Coronary artery (tissue), 2 donors: ENCODE measurements at regions not wholly inside any gene's neighbourhood (a gene's known extent, or its start where the extent isn't known, plus 50 kb on each side); places are given as distances from the start of the nearest gene placed in this dataset.

Source experiments
- DNase-seq: peaks from one replicate; pipeline ENCODE4 v3.0.0-alpha.2; 2017; ENCODE audit warnings: low spot score
- H3K27ac ChIP-seq, 2 donors: fragments of 200-600 bp; sonication (generic); one replicate each; pipeline ENCODE4 v1.5.1; 2016 to 2019
- H3K4me3 ChIP-seq: fragments of 200-600 bp; sonication (generic); 2 replicates; pipeline ENCODE4 v1.5.1; 2016; ENCODE audit warnings: mild to moderate bottlenecking, moderate library complexity
- TF ChIP-seq, protein P1 (sequence below): fragments of 200-600 bp; sonication (generic); IDR thresholded peaks from one replicate; pipeline ENCODE4 v1.5.1; 2019; ENCODE audit warnings: antibody characterized with exemption

DNA sequence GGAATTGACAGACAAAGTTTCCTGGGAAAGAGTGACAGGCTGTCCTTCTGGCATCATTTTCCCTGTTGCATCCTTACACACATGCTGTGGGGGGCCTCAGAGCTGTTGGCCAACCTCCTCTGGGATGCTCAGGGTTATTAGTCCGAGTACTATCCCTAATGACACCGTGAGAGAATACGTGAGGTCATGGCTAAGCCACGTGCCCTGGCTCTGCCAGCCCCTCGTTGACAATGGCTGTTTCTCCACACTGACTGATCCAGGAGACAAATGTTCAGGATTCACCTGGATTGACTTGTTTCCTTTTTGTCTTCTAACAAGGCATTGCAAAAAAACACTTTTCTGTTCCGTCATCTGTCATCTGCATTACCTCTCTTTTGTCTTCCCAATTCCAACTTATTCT, 604.6 kb downstream of the TFAP2A start:
- H3K4me3 ChIP-seq, result no peak overlapping the region
- TF ChIP-seq, protein P1, sequence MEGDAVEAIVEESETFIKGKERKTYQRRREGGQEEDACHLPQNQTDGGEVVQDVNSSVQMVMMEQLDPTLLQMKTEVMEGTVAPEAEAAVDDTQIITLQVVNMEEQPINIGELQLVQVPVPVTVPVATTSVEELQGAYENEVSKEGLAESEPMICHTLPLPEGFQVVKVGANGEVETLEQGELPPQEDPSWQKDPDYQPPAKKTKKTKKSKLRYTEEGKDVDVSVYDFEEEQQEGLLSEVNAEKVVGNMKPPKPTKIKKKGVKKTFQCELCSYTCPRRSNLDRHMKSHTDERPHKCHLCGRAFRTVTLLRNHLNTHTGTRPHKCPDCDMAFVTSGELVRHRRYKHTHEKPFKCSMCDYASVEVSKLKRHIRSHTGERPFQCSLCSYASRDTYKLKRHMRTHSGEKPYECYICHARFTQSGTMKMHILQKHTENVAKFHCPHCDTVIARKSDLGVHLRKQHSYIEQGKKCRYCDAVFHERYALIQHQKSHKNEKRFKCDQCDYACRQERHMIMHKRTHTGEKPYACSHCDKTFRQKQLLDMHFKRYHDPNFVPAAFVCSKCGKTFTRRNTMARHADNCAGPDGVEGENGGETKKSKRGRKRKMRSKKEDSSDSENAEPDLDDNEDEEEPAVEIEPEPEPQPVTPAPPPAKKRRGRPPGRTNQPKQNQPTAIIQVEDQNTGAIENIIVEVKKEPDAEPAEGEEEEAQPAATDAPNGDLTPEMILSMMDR, result no peak
- no peak for DNase-seq
- no peak overlapping the region for H3K27ac ChIP-seq

- DNase-seq, result no peak
- H3K27ac ChIP-seq, result no peak overlapping the region
- TF ChIP-seq, protein P1, result no peak
- no peak overlapping the region for H3K4me3 ChIP-seq
These were observed 608.7 kb downstream of the TFAP2A start for GRCh38 chr6:9806195-9806594.

GRCh38 chr6:9801249-9801754, 613.6 kb downstream of the TFAP2A start:
- TF ChIP-seq, protein P1, result no peak

GRCh38 chr6:9799582-9799981, 615.3 kb downstream of the TFAP2A start:
- TF ChIP-seq, protein P1, result no peak
- no peak for DNase-seq
- no peak overlapping the region for H3K4me3 ChIP-seq
- no peak overlapping the region for H3K27ac ChIP-seq

More at GRCh38 chr6:9801249-9801754, 613.6 kb downstream of the TFAP2A start:
- DNase-seq, result no peak
- H3K27ac ChIP-seq, result no peak overlapping the region
- no peak overlapping the region for H3K4me3 ChIP-seq

DNA sequence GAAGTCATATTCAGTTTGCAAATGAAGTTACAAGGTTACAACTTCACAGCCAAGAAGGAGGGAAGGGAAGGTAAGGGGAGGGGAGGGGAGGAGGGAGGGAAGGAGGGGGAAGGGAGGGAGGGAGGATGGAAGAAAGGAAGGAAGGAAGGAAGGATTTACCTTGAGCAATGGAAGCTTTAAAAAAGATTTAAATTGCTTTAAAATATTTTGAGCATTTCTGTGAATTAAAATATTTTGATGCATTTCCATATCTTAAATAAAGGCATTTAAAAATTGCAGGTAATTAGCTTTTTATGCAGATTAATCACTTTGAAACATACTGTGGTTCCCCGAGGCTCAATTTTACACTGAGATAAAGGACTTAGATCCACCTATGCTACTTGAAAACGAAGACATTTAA, 618.0 kb downstream of the TFAP2A start:
- no peak for DNase-seq
- H3K27ac ChIP-seq, result no peak overlapping the region
- TF ChIP-seq, protein P1, result no peak
- H3K4me3 ChIP-seq, result no peak overlapping the region

DNA sequence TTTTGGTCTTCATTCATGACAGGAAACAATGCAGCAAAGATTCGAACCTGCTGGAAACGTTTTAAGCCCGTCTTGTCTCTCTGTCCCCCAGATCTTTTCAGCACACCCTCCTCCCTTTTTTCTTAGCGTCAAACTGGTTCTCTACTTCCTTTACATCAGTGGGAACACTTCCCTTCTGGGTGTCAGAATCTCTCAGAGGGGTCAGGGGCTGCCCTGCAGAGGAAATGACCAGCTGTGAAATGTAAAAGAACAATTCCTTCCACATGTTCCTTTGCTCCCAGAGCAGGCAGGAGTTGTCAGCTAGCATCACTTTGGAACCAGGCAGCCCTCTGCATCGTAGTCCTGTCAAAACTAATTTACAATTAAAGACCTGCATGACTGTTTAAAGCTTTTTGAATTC, 619.0 kb downstream of the TFAP2A start:
- no peak for DNase-seq
- Histone ChIP-seq H3K27ac (no peak overlapping the region), H3K4me3 (no peak overlapping the region)
- TF ChIP-seq, protein P1, result no peak

DNA sequence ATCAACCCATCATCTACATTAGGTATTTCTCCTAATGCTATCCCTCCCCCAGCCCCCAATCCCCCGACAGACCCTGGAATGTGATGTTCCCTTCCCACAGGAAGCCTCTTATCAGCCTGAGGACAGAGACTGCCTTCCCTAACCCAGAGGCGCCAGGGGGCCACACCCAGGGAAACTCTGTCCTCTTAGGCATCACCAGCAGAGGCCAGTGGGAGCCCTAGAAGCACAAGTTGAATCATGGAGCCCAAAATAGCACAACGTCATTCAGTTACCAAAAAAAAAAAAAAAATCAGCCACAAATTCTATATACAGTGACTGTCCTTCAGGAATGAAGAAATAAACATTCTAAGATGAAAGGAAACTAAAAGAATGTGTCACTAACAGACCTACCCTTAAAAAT, 625.7 kb downstream of the TFAP2A start:
- TF ChIP-seq, protein P1, result no peak
- H3K4me3 ChIP-seq, result no peak overlapping the region
- H3K27ac ChIP-seq, result no peak overlapping the region
- no peak for DNase-seq
